ENCODE measurements at regions not wholly inside any gene's neighbourhood (a gene's known extent, or its start where the extent isn't known, plus 50 kb on each side); places are given as distances from the start of the nearest gene placed in this dataset.

GRCh38 chr13:29999492-30000369 is 149.3 kb upstream of the UBL3 start (continued):
- TF ChIP-seq, protein P1, sequence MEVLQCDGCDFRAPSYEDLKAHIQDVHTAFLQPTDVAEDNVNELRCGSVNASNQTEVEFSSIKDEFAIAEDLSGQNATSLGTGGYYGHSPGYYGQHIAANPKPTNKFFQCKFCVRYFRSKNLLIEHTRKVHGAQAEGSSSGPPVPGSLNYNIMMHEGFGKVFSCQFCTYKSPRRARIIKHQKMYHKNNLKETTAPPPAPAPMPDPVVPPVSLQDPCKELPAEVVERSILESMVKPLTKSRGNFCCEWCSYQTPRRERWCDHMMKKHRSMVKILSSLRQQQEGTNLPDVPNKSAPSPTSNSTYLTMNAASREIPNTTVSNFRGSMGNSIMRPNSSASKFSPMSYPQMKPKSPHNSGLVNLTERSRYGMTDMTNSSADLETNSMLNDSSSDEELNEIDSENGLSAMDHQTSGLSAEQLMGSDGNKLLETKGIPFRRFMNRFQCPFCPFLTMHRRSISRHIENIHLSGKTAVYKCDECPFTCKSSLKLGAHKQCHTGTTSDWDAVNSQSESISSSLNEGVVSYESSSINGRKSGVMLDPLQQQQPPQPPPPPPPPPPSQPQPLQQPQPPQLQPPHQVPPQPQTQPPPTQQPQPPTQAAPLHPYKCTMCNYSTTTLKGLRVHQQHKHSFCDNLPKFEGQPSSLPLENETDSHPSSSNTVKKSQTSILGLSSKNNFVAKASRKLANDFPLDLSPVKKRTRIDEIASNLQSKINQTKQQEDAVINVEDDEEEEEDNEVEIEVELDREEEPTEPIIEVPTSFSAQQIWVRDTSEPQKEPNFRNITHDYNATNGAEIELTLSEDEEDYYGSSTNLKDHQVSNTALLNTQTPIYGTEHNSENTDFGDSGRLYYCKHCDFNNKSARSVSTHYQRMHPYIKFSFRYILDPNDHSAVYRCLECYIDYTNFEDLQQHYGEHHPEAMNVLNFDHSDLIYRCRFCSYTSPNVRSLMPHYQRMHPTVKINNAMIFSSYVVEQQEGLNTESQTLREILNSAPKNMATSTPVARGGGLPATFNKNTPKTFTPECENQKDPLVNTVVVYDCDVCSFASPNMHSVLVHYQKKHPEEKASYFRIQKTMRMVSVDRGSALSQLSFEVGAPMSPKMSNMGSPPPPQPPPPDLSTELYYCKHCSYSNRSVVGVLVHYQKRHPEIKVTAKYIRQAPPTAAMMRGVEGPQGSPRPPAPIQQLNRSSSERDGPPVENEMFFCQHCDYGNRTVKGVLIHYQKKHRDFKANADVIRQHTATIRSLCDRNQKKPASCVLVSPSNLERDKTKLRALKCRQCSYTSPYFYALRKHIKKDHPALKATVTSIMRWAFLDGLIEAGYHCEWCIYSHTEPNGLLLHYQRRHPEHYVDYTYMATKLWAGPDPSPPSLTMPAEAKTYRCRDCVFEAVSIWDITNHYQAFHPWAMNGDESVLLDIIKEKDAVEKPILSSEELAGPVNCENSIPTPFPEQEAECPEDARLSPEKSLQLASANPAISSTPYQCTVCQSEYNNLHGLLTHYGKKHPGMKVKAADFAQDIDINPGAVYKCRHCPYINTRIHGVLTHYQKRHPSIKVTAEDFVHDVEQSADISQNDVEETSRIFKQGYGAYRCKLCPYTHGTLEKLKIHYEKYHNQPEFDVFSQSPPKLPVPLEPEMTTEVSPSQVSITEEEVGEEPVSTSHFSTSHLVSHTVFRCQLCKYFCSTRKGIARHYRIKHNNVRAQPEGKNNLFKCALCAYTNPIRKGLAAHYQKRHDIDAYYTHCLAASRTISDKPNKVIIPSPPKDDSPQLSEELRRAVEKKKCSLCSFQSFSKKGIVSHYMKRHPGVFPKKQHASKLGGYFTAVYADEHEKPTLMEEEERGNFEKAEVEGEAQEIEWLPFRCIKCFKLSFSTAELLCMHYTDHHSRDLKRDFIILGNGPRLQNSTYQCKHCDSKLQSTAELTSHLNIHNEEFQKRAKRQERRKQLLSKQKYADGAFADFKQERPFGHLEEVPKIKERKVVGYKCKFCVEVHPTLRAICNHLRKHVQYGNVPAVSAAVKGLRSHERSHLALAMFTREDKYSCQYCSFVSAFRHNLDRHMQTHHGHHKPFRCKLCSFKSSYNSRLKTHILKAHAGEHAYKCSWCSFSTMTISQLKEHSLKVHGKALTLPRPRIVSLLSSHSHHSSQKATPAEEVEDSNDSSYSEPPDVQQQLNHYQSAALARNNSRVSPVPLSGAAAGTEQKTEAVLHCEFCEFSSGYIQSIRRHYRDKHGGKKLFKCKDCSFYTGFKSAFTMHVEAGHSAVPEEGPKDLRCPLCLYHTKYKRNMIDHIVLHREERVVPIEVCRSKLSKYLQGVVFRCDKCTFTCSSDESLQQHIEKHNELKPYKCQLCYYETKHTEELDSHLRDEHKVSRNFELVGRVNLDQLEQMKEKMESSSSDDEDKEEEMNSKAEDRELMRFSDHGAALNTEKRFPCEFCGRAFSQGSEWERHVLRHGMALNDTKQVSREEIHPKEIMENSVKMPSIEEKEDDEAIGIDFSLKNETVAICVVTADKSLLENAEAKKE (CRISPR knock-in tag; IDR thresholded peaks at IDR 0.05) = no peak
- no peak for TF ChIP-seq NANOG (IDR thresholded peaks at IDR 0.05; ENCODE audit: borderline replicate concordance)
- no peak for TF ChIP-seq CTCF (conservative IDR thresholded peaks at IDR 0.05; ENCODE audit: low read depth in 2 of 2)
- no peak for TF ChIP-seq EZH2phosphoT487 (IDR thresholded peaks at IDR 0.05; ENCODE audit: unreplicated experiment)
- TF ChIP-seq ZNF331 (CRISPR knock-in tag; IDR thresholded peaks at IDR 0.05; ENCODE audit: low read depth) = no peak
- no peak for TF ChIP-seq CREB1 (CRISPR knock-in tag; IDR thresholded peaks at IDR 0.05; ENCODE audit: low read depth)
- no peak for TF ChIP-seq EZH2 (IDR thresholded peaks at IDR 0.05; ENCODE audit: low read depth, unreplicated experiment)
- no peak for TF ChIP-seq STAT1 (IDR thresholded peaks at IDR 0.05; ENCODE audit: unreplicated experiment)
- TF ChIP-seq JUNB (IDR thresholded peaks at IDR 0.05; ENCODE audit: unreplicated experiment) = no peak
- TF ChIP-seq ZNF114 (CRISPR knock-in tag; IDR thresholded peaks at IDR 0.05) = no peak

Data from GM23338 (cell line).